Fibroblast of lung (primary cell): ENCODE measurements at regions not wholly inside any gene's neighbourhood (a gene's known extent, or its start where the extent isn't known, plus 50 kb on each side); places are given as distances from the start of the nearest gene placed in this dataset.

Experiments
- DNase-seq, 2 donors: peaks; one replicate each; pipeline versions ENCODE4 v3.0.0 to v3.0.0-alpha.2; 2010; ENCODE audit warnings: low read depth in 2 of 2
- H2AFZ ChIP-seq: 2 replicates; pipeline ENCODE4 v1.5.1; 2012; ENCODE audit warnings: low read length, control low read depth, inconsistent platforms
- H3K27ac ChIP-seq: 2 replicates; pipeline ENCODE4 v1.5.1; 2011; ENCODE audit warnings: low read length, control low read depth; ENCODE audit not compliant: insufficient read depth
- H3K27me3 ChIP-seq: 2 replicates; pipeline ENCODE4 v1.5.1; 2011; ENCODE audit warnings: mild to moderate bottlenecking, low read length; ENCODE audit not compliant: control insufficient read depth, insufficient read depth
- H3K36me3 ChIP-seq: 2 replicates; pipeline ENCODE4 v1.5.1; 2011; ENCODE audit warnings: low read length; ENCODE audit not compliant: control insufficient read depth, insufficient read depth
- H3K4me1 ChIP-seq: 2 replicates; pipeline ENCODE4 v1.5.1; 2011; ENCODE audit warnings: low read length; ENCODE audit not compliant: control insufficient read depth, insufficient read depth; ENCODE audit errors: extremely low read depth
- H3K4me2 ChIP-seq: 2 replicates; pipeline ENCODE4 v1.5.1; 2011; ENCODE audit warnings: low read length, control low read depth; ENCODE audit not compliant: insufficient read depth; ENCODE audit errors: extremely low read depth
- H3K4me3 ChIP-seq, 4 experiments: fragments of 200-600 bp in 1 of 4; sonication (generic) in 1 of 4; replicated peaks in 1 of 4; 2 replicates each; pipeline ENCODE4 v1.5.1; 2011 to 2016; ENCODE audit warnings: low read length in 4 of 4, low read depth in 3 of 4, mild to moderate bottlenecking in 3 of 4, control low read depth in 2 of 4, inconsistent platforms in 1 of 4, mixed read lengths in 1 of 4; ENCODE audit not compliant: insufficient read depth in 1 of 4; ENCODE audit errors: control extremely low read depth in 1 of 4
- H3K79me2 ChIP-seq: 2 replicates; pipeline ENCODE4 v1.5.1; 2012; ENCODE audit warnings: mild to moderate bottlenecking, low read length, inconsistent platforms; ENCODE audit not compliant: control insufficient read depth, insufficient read depth
- H3K9ac ChIP-seq: 2 replicates; pipeline ENCODE4 v1.5.1; 2011; ENCODE audit warnings: mild to moderate bottlenecking, low read length, control low read depth; ENCODE audit not compliant: insufficient read depth
- H3K9me3 ChIP-seq: 2 replicates; pipeline ENCODE4 v1.5.1; 2012; ENCODE audit warnings: low read depth, low read length; ENCODE audit not compliant: control insufficient read depth, insufficient read depth
- H4K20me1 ChIP-seq: 2 replicates; pipeline ENCODE4 v1.5.1; 2011; ENCODE audit warnings: low read length; ENCODE audit not compliant: control insufficient read depth, insufficient read depth; ENCODE audit errors: extremely low read depth
- EZH2 ChIP-seq: IDR thresholded peaks from 2 replicates; pipeline ENCODE4 v1.5.1; 2012; ENCODE audit warnings: low read length, control low read depth, mild to moderate bottlenecking; ENCODE audit errors: missing control alignments
- TF ChIP-seq, protein P1 (sequence below), 2 donors: IDR thresholded peaks in 1 of 2; conservative IDR thresholded peaks in 1 of 2; 1 replicate in 1 of 2; 2 replicates in 1 of 2; pipeline ENCODE4 v1.5.1; 2011 to 2012; ENCODE audit warnings: low read length in 2 of 2, control low read depth in 1 of 2, inconsistent platforms in 1 of 2, low read depth in 1 of 2, mild to moderate bottlenecking in 1 of 2

DNA sequence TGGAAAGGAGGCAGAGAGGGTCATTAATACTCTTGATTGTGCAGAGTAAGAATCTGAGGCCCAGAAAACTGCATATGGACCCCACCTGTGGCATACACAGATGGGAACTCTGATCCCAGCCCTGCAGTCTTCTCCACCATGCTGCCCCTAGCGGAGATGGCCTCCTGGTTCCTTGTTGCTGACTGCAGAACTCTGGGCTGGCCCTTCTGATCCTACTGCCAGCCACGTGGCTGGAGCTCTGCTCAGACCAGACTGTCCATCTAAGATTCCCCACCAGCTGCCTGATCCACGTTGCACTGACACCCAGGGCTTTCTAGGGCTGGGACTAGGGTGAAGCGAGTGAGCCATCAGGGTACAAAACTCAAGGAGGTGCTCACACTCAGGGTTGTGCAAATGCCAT, 245.7 kb upstream of the NR4A3 start:
- H3K79me2 ChIP-seq = no peaks in the 10 kb centered on the region
- H3K27me3 ChIP-seq = peaks cover 2% of the 10 kb centered on the region
- H3K4me2 ChIP-seq = no peak overlapping the region
- no peak overlapping the region for H3K9ac ChIP-seq
- H3K36me3 ChIP-seq = no peaks in the 10 kb centered on the region
- H3K27ac ChIP-seq = no peak overlapping the region
- TF ChIP-seq EZH2 = no peak
- TF ChIP-seq, protein P1, sequence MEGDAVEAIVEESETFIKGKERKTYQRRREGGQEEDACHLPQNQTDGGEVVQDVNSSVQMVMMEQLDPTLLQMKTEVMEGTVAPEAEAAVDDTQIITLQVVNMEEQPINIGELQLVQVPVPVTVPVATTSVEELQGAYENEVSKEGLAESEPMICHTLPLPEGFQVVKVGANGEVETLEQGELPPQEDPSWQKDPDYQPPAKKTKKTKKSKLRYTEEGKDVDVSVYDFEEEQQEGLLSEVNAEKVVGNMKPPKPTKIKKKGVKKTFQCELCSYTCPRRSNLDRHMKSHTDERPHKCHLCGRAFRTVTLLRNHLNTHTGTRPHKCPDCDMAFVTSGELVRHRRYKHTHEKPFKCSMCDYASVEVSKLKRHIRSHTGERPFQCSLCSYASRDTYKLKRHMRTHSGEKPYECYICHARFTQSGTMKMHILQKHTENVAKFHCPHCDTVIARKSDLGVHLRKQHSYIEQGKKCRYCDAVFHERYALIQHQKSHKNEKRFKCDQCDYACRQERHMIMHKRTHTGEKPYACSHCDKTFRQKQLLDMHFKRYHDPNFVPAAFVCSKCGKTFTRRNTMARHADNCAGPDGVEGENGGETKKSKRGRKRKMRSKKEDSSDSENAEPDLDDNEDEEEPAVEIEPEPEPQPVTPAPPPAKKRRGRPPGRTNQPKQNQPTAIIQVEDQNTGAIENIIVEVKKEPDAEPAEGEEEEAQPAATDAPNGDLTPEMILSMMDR (conservative IDR thresholded peaks at IDR 0.05 in 1 of 2, IDR thresholded peaks at IDR 0.05 in 1 of 2; ENCODE audit: low read depth in 1 of 2, low read length in 2 of 2) = no peak
- H3K4me1 ChIP-seq = no peaks in the 10 kb centered on the region
- DNase-seq = no peak
- H3K4me3 ChIP-seq = no peak overlapping the region
- no peak overlapping the region for H2AFZ ChIP-seq
- no peaks in the 10 kb centered on the region for H3K9me3 ChIP-seq
- no peaks in the 10 kb centered on the region for H4K20me1 ChIP-seq

DNA sequence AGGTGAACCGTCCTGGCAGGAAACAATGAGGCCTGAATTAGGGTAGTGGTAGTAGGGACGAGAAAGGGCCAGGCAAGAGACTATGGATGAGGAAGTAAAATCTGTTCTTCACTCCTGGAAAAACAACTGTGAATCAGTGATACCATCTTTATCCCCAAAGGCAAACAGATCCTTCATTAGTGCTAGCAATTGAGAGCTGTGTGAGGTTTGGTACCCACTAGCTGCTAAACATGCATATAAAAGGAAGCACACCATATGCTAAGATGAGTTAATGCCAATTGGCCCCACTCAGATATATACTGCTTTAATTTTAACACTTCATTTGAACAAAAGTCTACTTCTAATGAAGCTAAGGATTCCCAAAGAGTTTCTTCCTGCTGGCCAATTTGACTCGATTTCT, 244.8 kb upstream of the NR4A3 start:
- H3K9ac ChIP-seq = no peak overlapping the region
- TF ChIP-seq, protein P1 (conservative IDR thresholded peaks at IDR 0.05 in 1 of 2, IDR thresholded peaks at IDR 0.05 in 1 of 2; ENCODE audit: low read depth in 1 of 2, low read length in 2 of 2) = no peak
- no peak for TF ChIP-seq EZH2
- H3K27me3 ChIP-seq = peaks cover 2% of the 10 kb centered on the region
- no peak overlapping the region for H3K4me3 ChIP-seq
- no peaks in the 10 kb centered on the region for H3K4me1 ChIP-seq
- no peaks in the 10 kb centered on the region for H3K79me2 ChIP-seq
- H2AFZ ChIP-seq = no peak overlapping the region
- no peak for DNase-seq
- H4K20me1 ChIP-seq = no peaks in the 10 kb centered on the region
- H3K27ac ChIP-seq = no peak overlapping the region
- H3K9me3 ChIP-seq = no peaks in the 10 kb centered on the region
- H3K4me2 ChIP-seq = no peak overlapping the region
- no peaks in the 10 kb centered on the region for H3K36me3 ChIP-seq

DNA sequence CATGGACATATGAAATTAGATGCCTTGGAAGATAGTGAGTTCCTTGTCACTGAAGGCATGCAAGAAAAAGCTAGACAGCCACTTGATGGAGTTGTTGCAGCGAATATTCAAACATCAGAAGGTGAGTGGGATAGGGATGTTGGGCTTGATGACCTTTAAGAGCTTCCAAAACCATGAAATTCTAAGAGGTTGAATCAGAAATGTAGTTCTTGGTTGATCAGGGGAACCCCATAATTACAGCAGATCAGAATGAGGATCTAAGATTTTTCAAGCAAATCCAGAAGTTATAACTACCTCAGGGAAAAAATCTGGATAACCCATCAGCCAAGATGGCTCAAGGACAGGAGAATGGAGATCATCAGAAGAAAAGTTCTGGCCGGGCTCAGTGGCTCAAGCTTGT, 244.3 kb upstream of the NR4A3 start:
- Histone ChIP-seq H3K27ac (no peak overlapping the region), H3K79me2 (no peaks in the 10 kb centered on the region), H2AFZ (no peak overlapping the region), H3K4me3 (no peak overlapping the region), H3K4me2 (no peak overlapping the region), H4K20me1 (no peaks in the 10 kb centered on the region), H3K9me3 (no peaks in the 10 kb centered on the region), H3K36me3 (no peaks in the 10 kb centered on the region), H3K27me3 (no peaks in the 10 kb centered on the region), H3K4me1 (no peaks in the 10 kb centered on the region), H3K9ac (no peak overlapping the region)
- TF ChIP-seq, protein P1 (conservative IDR thresholded peaks at IDR 0.05 in 1 of 2, IDR thresholded peaks at IDR 0.05 in 1 of 2; ENCODE audit: low read depth in 1 of 2, low read length in 2 of 2) = no peak
- TF ChIP-seq EZH2 = no peak
- no peak for DNase-seq
